IPS-NIHi7 (cell line): ENCODE measurements at regions not wholly inside any gene's neighbourhood (a gene's known extent, or its start where the extent isn't known, plus 50 kb on each side); places are given as distances from the start of the nearest gene placed in this dataset.
"Not testable (repeated sequence)": the region's sequence is repeated elsewhere in the genome, so short reads cannot be mapped to it uniquely, and the experiment has no call there.

Experiments used
- DNase-seq: peaks from one replicate; pipeline ENCODE4 v3.0.0; 2012; ENCODE audit warnings: mixed read lengths; ENCODE audit errors: extremely low spot score

DNA sequence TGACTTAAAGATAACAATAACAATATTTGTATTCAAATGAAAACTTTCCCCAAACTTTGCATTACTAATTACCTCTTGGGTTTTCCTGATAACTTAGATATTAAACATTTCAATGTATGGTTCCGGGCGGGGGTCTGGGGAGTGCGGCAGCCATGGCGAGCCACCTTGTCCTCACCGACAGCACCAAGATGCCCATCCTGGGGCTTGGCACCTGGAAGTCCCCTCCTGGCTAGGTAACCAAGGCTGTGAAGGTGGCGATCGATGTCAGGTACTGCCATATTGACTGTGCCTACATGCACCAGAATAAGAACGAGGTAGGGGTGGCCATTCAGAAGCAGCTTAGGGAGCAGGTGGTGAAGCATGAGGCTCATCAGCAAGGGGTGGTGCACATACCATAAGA lies 478.7 kb downstream of the CNTN3 start:
- DNase-seq = no peak

DNA sequence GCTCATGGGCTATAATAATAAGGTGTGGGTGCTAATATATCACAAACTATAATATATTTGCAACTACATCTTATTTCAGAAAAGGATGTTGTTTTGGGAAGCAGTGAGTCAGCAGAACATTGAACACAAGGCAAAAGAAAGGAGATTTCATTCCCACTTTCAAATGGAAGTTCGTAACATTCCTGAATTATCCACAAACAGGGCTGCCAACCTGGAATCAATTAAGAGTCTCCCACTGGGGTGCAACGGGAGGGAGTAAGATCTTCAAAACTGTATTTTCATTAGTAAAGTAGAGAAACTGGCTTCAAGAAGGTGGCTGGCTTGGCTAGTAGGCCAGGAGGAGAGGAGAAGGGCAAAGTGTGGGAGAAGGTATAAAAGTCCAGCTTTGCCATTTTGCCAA lies 479.6 kb downstream of the CNTN3 start:
- DNase-seq = no peak

DNA sequence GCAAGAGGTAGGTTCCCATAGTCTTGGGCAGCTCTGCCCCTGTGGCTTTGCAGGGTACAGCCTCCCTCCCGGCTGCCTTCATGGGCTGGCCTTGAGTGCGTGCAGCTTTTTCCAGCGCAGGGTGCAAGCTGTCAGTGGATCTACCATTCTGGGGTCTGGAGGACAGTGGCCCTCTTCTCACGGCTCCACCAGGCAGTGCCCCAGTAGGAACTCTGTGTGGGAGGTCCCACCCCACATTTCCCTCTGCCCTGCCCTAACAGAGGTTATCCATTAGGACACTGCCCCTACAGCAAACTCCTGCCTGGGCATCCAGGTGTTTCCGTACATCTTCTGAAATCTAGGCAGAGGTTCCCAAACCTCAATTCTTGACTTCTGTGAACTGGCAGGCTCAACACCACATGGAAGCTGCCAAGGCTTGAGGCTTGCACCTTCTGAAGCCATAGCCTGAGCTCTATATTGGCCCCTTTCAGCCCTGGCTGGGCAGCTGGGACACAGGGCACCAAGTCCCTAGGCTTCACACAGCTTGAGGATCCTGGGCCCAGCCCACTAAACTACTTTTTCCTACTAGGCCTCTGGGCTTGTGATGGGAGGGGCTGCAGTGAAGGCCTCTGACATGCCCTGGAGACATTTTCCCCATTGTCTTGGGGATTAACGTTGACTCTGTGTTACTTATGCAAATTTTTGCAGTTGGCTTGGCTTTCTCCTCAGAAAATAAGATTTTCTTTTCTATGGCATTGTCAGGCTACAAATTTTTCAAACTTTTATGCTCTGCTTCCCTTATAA lies 482.7 kb downstream of the CNTN3 start:
- not testable (repeated sequence) for DNase-seq

DNA sequence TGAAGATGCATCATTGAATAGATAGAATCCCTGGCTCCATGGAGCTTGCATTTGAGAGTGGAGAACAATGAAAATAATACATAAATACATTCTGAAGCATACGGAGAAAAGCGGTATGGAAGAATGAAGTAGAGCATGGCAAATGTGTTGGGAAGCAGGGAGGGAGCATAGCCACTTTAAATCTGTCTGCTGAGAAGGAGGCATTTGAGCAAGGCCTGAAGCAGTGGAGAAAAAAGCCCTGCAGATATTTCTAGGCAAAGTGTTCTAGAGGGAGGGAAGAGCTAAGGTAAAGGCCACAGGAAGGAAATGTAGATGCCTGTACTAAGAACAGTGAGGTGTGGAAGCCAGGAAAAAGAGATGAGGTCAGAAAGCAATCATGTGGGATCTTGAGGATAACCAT lies 484.8 kb downstream of the CNTN3 start:
- DNase-seq = no peak

DNA sequence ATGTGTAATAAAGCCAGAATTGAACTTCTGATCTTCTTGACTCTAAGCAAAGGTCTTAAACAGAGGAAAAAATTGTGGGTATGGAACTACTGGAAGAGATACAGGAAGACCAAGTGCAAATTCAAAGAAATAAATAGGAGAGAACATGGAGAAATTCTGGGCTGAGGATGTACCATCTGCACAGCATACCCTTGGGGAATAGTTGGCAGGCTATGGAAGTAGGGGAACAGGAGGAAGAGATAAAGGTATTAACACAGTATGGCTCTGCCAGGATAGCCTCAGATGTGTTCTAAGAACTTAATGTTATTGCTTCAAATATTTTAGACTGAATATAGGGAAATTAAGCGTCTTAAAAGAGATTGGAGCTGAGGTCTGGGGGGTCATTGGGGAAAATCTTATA lies 485.4 kb downstream of the CNTN3 start:
- DNase-seq = no peak

DNA sequence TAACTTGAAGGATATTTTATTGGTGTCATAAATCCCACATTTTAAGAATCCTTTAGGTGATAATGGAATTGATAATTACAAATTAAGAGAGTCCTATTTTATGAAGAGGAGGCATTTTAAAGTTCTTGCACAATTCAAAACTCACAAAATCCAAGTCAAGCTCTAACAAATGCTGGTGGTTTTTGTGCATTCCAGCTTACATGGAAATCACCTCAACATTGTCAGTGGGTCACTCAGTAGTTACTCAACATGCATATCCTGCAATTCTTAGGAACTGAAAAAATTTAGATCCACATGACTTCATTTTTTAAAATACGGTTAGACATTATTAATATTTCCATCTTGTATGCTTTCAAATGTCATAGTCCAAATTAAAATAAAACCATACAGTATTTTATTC lies 487.2 kb downstream of the CNTN3 start:
- DNase-seq = no peak

DNA sequence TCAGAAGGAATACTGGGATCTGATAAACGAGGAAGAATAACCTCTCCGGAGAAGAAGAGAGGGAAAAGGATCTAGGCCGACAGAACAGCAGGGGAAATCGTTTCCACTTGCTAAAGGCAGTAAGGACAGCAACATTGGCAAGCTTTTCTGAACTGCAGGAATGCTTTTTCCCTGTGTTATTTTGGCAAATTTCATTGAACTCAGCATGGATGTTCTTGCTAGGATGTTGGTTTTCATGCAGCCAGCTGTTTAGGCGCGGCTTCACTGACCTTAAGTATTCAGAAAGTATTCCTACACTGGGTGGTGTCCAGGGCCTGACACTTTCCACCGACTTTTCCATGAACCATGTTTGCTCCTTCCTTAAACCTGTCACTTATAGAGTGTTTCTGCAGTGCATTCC lies 489.7 kb downstream of the CNTN3 start:
- no peak for DNase-seq

DNA sequence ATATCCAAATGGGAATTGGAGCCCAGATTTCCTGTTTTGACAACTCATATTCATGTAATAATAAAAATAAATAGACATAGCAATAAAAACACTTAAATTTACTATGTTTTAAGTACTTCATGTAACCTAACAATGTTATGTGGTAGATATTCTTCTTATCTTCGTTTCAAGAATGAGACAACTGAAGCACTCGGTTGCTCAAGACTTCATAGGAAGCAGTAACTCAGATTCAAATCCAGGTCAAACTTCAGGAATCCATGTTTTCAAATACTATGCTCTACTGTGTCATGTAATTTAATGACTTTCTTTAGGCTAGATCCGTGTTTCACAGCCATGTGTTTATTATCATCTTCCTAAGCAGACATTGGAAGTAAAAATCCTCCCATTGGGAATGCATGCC lies 492.2 kb downstream of the CNTN3 start:
- DNase-seq = no peak

DNA sequence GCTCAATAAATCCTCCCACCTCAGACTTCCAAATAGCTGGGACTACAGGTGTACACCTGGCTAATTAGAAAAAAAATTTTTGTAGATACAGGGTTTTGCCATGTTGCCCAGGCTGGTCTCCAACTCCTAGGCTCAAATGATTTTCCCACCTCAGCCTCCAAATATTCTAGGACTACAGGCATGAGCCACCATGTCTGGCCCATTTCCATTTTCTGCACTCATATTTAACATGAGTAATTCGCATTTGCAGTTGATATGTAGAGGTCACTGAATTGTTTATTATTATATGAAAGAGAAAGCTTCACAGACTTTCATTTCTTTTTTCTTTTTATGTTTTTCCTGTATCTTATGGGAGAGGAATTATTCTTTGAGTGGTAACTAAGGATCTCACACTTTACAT lies 492.7 kb downstream of the CNTN3 start:
- no peak for DNase-seq

DNA sequence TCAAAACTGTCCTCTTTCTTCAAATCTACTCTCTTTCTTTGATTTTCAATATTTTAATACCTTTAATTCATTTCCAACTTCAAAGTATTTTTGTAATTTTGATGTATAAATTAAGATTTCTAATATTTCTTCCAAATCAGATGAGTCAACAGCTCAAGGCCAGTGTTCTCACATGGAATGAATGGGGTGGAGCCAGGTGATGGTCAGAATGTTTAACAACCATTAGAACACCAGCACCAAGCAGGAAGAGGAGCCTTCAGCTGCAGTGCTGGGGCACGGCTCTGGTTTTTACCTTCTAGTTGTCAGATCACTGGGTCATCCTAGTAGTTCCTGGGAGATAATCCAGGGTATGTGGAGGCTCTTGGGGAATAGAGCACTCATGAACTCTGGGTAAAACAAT lies 494.5 kb upstream of the PDZRN3 start:
- no peak for DNase-seq

DNA sequence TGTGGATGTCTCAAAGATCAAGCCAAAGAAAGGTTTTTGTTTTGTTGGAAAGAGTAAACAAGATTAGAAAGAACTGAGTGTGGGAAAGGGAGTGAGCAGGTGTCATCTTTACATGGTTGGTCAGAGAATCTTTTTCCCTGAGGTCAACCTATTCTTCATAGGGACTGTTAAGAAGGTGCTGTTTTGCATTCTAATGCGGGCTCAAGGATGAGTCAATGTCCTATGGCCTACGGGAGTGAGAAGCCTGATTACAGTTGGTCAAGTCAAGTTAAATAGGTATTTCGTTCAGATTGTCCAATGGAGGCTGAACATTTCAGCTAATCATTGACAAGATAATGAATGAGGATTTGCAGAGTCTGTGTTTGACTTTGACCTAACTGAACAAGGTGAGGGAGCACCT lies 491.2 kb upstream of the PDZRN3 start:
- no peak for DNase-seq

DNA sequence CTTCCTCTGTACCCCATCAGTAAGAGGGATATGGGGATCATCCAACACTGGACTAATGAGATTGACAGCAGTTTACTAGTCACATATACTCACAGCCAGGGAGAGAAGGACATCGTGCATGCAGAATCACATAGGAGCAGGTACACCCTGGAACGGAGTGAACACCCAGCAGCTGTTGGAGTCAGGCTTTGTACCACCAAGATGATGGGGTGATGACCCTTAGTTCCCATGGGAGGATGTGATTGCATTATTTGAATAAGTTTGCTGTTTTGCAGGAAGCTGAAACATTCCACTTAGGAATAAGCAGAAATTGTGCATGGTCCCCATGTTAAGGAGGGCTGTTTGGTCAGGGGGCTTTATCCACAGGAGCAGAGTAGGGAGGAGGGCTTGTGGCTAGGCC lies 482.7 kb upstream of the PDZRN3 start:
- DNase-seq = no peak

DNA sequence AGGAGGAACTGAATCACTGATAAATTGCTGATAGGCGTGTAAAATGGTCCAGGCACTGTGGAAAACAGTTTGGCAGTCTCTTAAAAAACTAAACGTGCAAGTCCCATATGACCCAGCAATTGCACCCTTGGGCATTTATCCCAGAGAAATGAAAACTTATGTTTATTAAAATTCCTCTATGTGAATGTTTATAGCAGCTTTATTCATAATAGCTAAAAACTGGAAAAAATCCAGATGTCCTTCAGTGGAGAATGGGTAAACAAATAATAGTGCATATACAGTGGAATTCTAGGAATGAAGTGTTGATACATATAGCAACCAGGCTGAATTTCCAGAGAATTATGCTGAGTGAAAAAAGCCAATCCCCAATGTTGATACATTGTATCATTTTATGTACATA lies 482.2 kb upstream of the PDZRN3 start:
- DNase-seq = no peak

DNA sequence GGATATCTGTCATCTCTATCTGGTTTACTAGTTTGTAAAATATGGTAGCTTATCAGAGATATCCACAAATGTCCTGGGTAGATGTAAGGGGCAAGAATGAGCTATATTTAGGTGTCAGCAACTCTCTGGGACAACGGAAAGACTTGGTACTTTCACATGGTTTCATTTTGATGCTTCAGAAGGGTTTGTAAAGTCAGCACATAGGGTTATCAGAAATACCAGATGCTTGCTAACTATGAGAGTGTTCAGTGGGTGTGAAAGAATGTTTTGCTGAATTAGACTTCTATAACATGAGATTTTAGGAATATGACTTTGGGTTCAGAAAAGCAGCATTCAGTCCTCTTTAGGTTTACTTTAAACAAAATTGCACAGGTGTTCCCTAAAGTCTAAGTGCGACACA lies 466.5 kb upstream of the PDZRN3 start:
- no peak for DNase-seq

DNA sequence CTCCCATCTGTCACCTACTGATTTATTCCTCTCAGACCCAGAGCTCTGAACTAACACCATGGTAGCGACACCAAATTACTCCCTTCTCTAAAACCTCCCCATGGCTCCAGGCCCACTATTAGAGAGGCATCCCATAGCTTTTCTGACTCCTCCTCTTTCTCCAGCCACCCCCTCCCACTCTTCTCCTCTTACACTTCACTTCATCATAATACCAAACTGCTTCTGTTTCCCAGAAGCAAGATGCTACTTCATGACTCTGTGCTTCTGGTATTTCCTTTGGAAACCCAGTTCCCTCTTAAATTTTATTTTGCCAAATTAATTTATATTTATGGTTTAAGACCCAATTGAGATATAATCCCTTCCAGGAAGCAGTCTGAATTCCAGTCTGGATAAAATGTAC lies 465.1 kb upstream of the PDZRN3 start:
- DNase-seq = no peak

DNA sequence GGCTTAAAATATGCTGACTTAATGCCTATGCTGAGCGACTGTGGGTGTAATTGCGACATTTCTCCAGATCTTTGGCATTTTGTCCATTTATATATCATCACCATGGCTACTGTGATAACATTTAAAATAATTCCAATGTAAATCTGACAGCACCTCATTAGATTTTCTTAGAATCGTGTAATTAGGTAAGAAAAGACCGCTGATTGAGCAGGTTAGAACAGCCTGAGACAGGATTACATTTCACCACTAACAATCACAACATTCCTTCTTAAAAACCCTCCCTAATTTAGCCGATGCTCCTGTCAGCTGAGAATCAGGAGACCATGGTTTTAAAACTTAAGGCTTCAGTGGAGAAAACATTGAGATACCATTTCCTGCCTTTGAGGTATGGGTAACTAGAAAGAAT lies 455.3 kb upstream of the PDZRN3 start:
- DNase-seq = no peak

DNA sequence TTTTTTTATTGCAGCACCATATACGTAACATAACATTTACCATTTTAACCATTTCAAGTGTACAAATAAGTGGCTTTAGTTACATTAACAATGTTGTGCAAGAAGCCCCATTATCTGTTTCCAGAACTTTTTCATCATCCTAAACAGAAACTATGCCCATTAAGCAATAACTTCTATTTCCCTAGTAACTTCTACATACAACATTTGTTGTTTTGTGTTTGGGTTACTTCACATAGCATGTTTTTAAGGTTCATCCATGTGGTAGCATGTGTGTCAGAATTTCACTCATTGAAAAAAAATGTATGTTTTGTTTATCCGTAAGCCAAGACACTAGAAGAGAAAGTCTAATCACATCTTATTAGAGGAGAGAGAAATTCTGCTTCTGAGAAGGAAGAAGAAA lies 450.5 kb upstream of the PDZRN3 start:
- no peak for DNase-seq

DNA sequence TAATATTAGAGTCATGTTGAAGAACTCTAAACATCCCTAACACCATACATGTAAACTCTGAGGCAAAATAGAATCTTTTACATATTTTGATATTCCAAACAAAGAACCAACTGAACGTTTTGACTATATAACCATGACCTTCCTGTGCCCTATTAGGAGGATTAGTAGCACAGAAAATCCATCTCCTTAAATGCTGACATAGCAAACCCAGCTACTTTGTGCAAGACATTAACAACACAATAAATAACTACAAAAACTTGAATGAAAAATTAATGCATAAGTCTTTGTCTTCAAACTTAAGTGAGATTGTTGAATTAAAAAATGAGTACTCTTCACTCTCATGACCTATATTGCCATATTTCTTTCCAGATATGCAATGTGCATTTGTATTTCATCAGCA lies 450.0 kb upstream of the PDZRN3 start:
- no peak for DNase-seq

DNA sequence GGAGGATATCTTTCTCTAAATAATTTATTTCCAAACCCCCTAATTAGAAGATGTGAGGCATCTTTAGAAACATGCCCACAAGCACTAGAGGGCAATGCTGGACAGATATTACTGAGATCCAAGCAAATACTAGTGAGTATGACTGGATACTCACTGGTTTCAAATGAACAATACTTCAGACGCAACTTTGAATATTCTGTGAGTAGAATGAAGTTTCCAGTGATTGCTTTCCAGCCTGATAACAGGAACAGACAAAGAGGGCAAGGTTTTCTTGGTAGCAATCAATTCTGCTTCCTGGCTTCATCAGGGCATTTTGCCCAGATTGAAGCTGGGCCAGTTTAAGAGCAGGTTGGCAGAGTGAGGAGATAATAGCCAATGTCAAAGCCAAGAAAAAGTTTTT lies 442.6 kb upstream of the PDZRN3 start:
- DNase-seq = no peak

DNA sequence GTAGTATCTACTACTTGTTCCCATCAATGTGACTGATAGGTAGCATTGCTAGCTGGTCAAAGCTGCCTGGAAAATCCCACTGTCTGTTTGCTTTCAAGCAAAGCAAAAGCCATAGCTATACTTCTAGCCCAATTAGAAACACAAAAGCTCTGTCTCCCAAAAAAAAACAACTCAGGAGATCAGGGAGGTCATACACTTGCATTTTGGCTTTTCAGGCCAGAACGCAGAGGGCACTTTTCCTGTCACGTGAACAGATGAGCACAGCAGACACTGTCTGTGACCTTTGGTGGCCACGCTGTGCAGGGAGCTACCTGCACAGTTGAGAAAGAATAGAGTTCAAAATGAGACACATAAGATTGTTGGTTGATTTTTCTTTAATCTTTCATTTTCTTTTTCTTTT lies 441.7 kb upstream of the PDZRN3 start:
- DNase-seq = no peak

DNA sequence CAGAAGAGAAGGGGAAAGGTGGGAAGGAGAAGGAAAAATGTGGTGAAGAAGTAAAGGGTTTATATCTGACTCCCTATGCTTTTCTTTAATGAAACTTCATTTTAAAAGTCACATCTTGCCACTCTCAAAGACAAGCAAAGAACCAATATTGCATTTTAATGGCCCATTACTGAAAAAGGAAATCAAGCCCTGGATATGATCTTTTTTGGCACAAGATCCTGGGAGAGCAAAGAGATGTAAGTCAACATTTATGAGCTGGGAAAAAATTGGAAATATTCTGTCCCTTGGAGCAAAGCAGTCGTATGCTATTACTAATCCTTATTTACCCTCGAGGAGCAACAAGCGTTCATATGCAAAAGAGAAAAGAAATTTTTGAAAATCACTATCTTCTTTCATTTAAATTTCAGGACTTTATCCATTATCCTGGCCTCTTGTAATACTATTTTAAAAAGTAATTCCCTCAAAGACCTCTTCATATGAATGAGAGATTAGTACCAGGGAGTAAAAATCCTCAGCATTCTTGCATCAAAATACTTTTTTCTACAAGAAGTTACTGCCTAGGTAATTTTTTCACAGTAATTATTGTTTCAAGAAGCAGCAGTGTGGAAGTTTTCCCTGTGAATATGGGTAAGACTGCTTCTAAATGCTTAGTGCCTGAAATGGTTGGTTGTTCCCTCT lies 435.3 kb upstream of the PDZRN3 start:
- DNase-seq = no peak

DNA sequence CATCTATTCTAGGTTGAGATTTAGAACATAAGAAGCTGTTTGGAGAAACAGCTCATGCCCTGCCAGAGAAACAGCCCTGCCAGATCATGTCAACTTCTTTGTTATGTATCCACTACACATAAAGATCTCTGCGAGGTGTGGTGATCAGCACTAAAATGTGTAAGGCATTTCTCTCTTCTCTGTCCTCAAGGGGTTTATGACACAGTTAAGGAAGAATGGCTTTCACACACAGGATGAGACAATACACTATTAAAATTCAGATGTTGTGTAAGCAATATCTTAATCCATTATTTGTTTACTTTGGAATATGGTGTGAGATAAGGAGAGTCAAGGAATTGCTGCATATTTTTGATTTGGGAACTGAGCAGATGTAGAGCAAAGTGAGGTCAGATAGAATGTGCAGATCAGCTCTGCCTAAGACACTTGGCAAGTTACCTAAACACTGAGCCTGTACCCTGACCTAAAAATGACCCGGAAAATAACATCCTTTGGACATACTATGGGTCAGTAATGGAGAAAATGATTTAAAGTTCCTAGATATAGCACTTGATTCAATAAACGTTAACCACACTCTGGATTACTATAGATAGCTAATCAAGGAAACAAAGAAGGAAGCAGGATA lies 434.7 kb upstream of the PDZRN3 start:
- DNase-seq = no peak

DNA sequence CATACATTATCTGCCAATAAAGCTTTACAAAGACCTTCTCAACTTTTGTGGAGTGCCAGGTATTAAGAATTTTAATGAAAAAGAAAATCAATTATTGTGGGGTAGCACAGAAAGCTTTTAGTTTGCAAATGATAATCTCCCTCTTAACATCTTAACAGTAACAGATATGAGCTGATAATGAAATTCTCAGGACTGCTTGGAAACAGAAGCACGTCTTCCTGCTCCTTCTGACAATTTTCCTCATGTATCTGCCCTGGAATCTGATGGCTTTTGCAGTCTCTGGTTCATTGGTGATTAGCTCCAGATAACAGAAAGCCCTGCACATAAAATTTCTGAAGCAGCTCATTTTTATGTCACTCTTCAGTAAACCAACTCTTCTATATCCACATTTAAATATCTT lies 432.4 kb upstream of the PDZRN3 start:
- DNase-seq = no peak
